ENCODE measurements at regions not wholly inside any gene's neighbourhood (a gene's known extent, or its start where the extent isn't known, plus 50 kb on each side); places are given as distances from the start of the nearest gene placed in this dataset.

GRCh38 chr17:70859829-70860228, 690.5 kb downstream of the KCNJ2 start:
- Histone ChIP-seq H3K27me3 (ENCODE audit: control insufficient read depth, insufficient read depth, low read length) (no peaks in the 10 kb centered on the region), H3K36me3 (ENCODE audit: control insufficient read depth, insufficient read depth, low read length) (no peaks in the 10 kb centered on the region), H3K4me3 (ENCODE audit: low read depth in 2 of 2, low read length in 2 of 2) (no peak overlapping the region), H3K4me1 (ENCODE audit: control insufficient read depth, insufficient read depth, low read length) (no peaks in the 10 kb centered on the region), H3K9me3 (ENCODE audit: control insufficient read depth, insufficient read depth, low read depth, low read length) (no peaks in the 10 kb centered on the region), H3K27ac (ENCODE audit: low read length) (no peak overlapping the region)
- DNase-seq (ENCODE audit: low read depth, low spot score), result no peak
- in situ Hi-C loops (cut with HindIII; ENCODE audit: low pct_unique_long_range_greater_than_20kb, low sequenced_read_pairs) (no loop called here), intact Hi-C loops (cut with micrococcal nuclease; ENCODE audit: unreplicated experiment) (no loop called here)
- TF ChIP-seq SIN3A (IDR thresholded peaks at IDR 0.05; ENCODE audit: borderline replicate concordance, insufficient read depth, low read depth, low read length), result no peak
- TF ChIP-seq TCF7L2 (IDR thresholded peaks at IDR 0.05; ENCODE audit: low read depth, low read length), result no peak
- no peak for TF ChIP-seq POLR2AphosphoS5 (IDR thresholded peaks at IDR 0.05; ENCODE audit: low read depth, low read length)
- TF ChIP-seq CTCF (IDR thresholded peaks at IDR 0.05), result no peak
- TF ChIP-seq REST (IDR thresholded peaks at IDR 0.05; ENCODE audit: insufficient read depth in 1 of 2, low read depth in 2 of 2, low read length in 1 of 2), result no peak
- no peak for ATAC-seq
- no TSS peak for BruUV-seq (replicated peaks)
- ChIA-PET CTCF (no interaction called here), POLR2A (no interaction called here)

- in situ Hi-C loops (cut with HindIII; ENCODE audit: low pct_unique_long_range_greater_than_20kb, low sequenced_read_pairs), result no loop called here
- intact Hi-C loops (cut with micrococcal nuclease; ENCODE audit: unreplicated experiment), result no loop called here
- ATAC-seq, result no peak
These were observed 693.0 kb downstream of the KCNJ2 start for GRCh38 chr17:70862295-70862694.

More at GRCh38 chr17:70862295-70862694, 693.0 kb downstream of the KCNJ2 start:
- Histone ChIP-seq H3K27ac (ENCODE audit: low read length) (no peak overlapping the region), H3K9me3 (ENCODE audit: control insufficient read depth, insufficient read depth, low read depth, low read length) (no peaks in the 10 kb centered on the region; the same call in 1 of the 2 replicates), H3K27me3 (ENCODE audit: control insufficient read depth, insufficient read depth, low read length) (no peaks in the 10 kb centered on the region), H3K4me3 (ENCODE audit: low read depth in 2 of 2, low read length in 2 of 2) (no peak overlapping the region), H3K4me1 (ENCODE audit: control insufficient read depth, insufficient read depth, low read length) (no peaks in the 10 kb centered on the region), H3K36me3 (ENCODE audit: control insufficient read depth, insufficient read depth, low read length) (no peaks in the 10 kb centered on the region)
- no peak for DNase-seq (ENCODE audit: low read depth, low spot score)
- CTCF ChIA-PET, result no interaction called here
- TF ChIP-seq CTCF (IDR thresholded peaks at IDR 0.05), result no peak
- no peak for TF ChIP-seq REST (IDR thresholded peaks at IDR 0.05; ENCODE audit: insufficient read depth in 1 of 2, low read depth in 2 of 2, low read length in 1 of 2)
- no peak for TF ChIP-seq SIN3A (IDR thresholded peaks at IDR 0.05; ENCODE audit: borderline replicate concordance, insufficient read depth, low read depth, low read length)
- TF ChIP-seq TCF7L2 (IDR thresholded peaks at IDR 0.05; ENCODE audit: low read depth, low read length), result no peak
- no peak for TF ChIP-seq POLR2AphosphoS5 (IDR thresholded peaks at IDR 0.05; ENCODE audit: low read depth, low read length)
- no TSS peak for BruUV-seq (replicated peaks)
- POLR2A ChIA-PET, result no interaction called here

All from Panc1 (cell line).